SU-DHL-6 (cell line): ENCODE measurements at regions not wholly inside any gene's neighbourhood (a gene's known extent, or its start where the extent isn't known, plus 50 kb on each side); places are given as distances from the start of the nearest gene placed in this dataset.

Experiments
- EZH2phosphoT487 ChIP-seq: fragments of 200-600 bp; sonication (generic), shearing (Covaris generic); conservative IDR thresholded peaks from 2 replicates; pipeline ENCODE4 v1.6.1; 2018; ENCODE audit warnings: mild to moderate bottlenecking, antibody characterized with exemption, low read length, moderate library complexity, mixed read lengths
- TF ChIP-seq, protein P1 (sequence below): fragments of 200-600 bp; sonication (generic); IDR thresholded peaks from one replicate; pipeline ENCODE4 v1.5.1; 2017; ENCODE audit warnings: antibody characterized with exemption, mild to moderate bottlenecking, low read length, moderate library complexity; ENCODE audit not compliant: insufficient read depth, poor library complexity, severe bottlenecking

DNA sequence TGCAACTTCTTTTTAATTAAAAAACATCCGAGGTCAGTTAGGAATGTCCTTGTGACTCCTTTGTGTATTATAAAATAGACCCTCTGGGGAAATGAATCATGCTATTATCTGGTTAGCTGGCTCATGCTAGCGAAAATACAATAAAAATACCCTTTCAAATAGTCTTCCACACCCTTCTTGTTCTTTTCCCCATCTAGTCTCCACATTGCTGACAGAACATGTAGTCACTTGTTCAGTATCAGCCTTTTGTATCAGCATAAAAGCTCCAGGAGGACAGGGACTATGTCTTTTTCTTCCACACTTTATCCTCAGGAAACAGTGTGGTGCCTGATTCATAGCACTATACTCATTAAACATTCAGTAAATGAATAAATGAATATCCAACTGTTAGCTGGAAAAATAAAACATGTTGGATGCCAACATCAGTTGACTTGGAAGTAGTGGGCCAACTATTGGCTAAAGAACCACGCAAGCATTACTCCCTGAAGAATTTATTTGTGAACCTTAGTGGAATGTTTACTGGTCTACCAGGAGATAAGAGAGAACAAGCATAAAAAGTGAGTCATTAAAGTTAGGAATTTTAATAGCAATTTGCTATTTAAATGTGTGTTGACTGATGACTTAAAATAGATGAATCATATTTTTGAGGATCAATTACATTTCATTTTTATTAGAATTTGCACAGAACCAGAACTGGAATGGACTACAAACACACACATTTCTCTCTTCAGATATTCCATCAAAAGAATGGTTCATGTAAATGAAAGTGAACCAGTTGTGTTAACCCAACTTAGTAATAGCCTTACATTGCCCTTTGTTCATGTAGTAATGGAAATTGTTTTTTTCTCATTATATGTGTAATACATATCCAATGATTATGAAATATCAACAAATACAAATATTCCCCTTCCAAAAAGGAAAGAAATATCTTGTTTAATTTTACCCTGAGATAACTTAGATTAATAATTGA, 129.6 kb downstream of the DKK1 start:
- TF ChIP-seq, protein P1, sequence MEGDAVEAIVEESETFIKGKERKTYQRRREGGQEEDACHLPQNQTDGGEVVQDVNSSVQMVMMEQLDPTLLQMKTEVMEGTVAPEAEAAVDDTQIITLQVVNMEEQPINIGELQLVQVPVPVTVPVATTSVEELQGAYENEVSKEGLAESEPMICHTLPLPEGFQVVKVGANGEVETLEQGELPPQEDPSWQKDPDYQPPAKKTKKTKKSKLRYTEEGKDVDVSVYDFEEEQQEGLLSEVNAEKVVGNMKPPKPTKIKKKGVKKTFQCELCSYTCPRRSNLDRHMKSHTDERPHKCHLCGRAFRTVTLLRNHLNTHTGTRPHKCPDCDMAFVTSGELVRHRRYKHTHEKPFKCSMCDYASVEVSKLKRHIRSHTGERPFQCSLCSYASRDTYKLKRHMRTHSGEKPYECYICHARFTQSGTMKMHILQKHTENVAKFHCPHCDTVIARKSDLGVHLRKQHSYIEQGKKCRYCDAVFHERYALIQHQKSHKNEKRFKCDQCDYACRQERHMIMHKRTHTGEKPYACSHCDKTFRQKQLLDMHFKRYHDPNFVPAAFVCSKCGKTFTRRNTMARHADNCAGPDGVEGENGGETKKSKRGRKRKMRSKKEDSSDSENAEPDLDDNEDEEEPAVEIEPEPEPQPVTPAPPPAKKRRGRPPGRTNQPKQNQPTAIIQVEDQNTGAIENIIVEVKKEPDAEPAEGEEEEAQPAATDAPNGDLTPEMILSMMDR, result no peak
- TF ChIP-seq EZH2phosphoT487, result no peak
